ENCODE measurements at regions not wholly inside any gene's neighbourhood (a gene's known extent, or its start where the extent isn't known, plus 50 kb on each side); places are given as distances from the start of the nearest gene placed in this dataset.
"Not testable (repeated sequence)": the region's sequence is repeated elsewhere in the genome, so short reads cannot be mapped to it uniquely, and the experiment has no call there.

- no peak for DNase-seq (ENCODE audit: low read depth in 2 of 3, low spot score in 1 of 3)
Measured at GRCh38 chr3:116994351-116994879, 284.8 kb downstream of the TUSC7 start.

GRCh38 chr3:117003501-117003900 is 293.9 kb downstream of the TUSC7 start:
- DNase-seq (ENCODE audit: low read depth in 2 of 3, low spot score in 1 of 3), result no peak

GRCh38 chr3:117005274-117005673 is 295.7 kb downstream of the TUSC7 start:
- DNase-seq (ENCODE audit: low read depth in 2 of 3, low spot score in 1 of 3), result no peak

- DNase-seq (ENCODE audit: low read depth in 2 of 3, low spot score in 1 of 3), result no peak
Measured at GRCh38 chr3:117005911-117006522, 296.4 kb downstream of the TUSC7 start.

GRCh38 chr3:117010318-117010717 is 300.7 kb downstream of the TUSC7 start:
- DNase-seq (ENCODE audit: low read depth in 2 of 3, low spot score in 1 of 3), result no peak

- DNase-seq (ENCODE audit: low read depth in 2 of 3, low spot score in 1 of 3), result no peak
Measured at GRCh38 chr3:117011687-117012250, 302.2 kb downstream of the TUSC7 start.

GRCh38 chr3:117016378-117016777 is 306.8 kb downstream of the TUSC7 start:
- DNase-seq (ENCODE audit: low read depth in 2 of 3, low spot score in 1 of 3), result no peak

GRCh38 chr3:117017135-117017894 is 307.7 kb downstream of the TUSC7 start:
- DNase-seq (ENCODE audit: low read depth in 2 of 3, low spot score in 1 of 3), result no peak

- no peak for DNase-seq (ENCODE audit: low read depth in 2 of 3, low spot score in 1 of 3)
Measured at GRCh38 chr3:117018655-117019054, 309.1 kb downstream of the TUSC7 start.

- DNase-seq (ENCODE audit: low read depth in 2 of 3, low spot score in 1 of 3), result peak in 1 of 3 donors; percentile 18
Measured at GRCh38 chr3:117019082-117019713, 309.6 kb downstream of the TUSC7 start.

GRCh38 chr3:117026401-117026800 is 316.8 kb downstream of the TUSC7 start:
- DNase-seq (ENCODE audit: low read depth in 2 of 3, low spot score in 1 of 3), result no peak

- no peak for DNase-seq (ENCODE audit: low read depth in 2 of 3, low spot score in 1 of 3)
Measured at GRCh38 chr3:117035745-117036144, 326.2 kb downstream of the TUSC7 start.

GRCh38 chr3:117036259-117036799 is 326.8 kb downstream of the TUSC7 start:
- DNase-seq (ENCODE audit: low read depth in 2 of 3, low spot score in 1 of 3), result no peak

- no peak for DNase-seq (ENCODE audit: low read depth in 2 of 3, low spot score in 1 of 3)
Measured at GRCh38 chr3:117045143-117045542, 335.6 kb downstream of the TUSC7 start.

- no peak for DNase-seq (ENCODE audit: low read depth in 2 of 3, low spot score in 1 of 3)
Measured at GRCh38 chr3:117047951-117048705, 338.5 kb downstream of the TUSC7 start.

- no peak for DNase-seq (ENCODE audit: low read depth in 2 of 3, low spot score in 1 of 3)
Measured at GRCh38 chr3:117052395-117052794, 342.8 kb downstream of the TUSC7 start.

GRCh38 chr3:117054556-117054955 is 345.0 kb downstream of the TUSC7 start:
- no peak for DNase-seq (ENCODE audit: low read depth in 2 of 3, low spot score in 1 of 3)

GRCh38 chr3:117056946-117057345 is 347.4 kb downstream of the TUSC7 start:
- DNase-seq (ENCODE audit: low read depth in 2 of 3, low spot score in 1 of 3), result not testable (repeated sequence)

GRCh38 chr3:117059067-117059955 is 349.7 kb downstream of the TUSC7 start:
- DNase-seq (ENCODE audit: low read depth in 2 of 3, low spot score in 1 of 3), result no peak

GRCh38 chr3:117059956-117060270 is 350.3 kb downstream of the TUSC7 start:
- no peak for DNase-seq (ENCODE audit: low read depth in 2 of 3, low spot score in 1 of 3)
